Activated CD4-positive, alpha-beta T cell treated with anti-CD3 and anti-CD28 coated beads for 1 hour (primary cell): ENCODE measurements at regions not wholly inside any gene's neighbourhood (a gene's known extent, or its start where the extent isn't known, plus 50 kb on each side); places are given as distances from the start of the nearest gene placed in this dataset.
"Not testable (repeated sequence)": the region's sequence is repeated elsewhere in the genome, so short reads cannot be mapped to it uniquely, and the experiment has no call there.

Experiments used
- DNase-seq: peaks from one replicate; pipeline ENCODE4 v3.0.0-alpha.2; 2020

DNA sequence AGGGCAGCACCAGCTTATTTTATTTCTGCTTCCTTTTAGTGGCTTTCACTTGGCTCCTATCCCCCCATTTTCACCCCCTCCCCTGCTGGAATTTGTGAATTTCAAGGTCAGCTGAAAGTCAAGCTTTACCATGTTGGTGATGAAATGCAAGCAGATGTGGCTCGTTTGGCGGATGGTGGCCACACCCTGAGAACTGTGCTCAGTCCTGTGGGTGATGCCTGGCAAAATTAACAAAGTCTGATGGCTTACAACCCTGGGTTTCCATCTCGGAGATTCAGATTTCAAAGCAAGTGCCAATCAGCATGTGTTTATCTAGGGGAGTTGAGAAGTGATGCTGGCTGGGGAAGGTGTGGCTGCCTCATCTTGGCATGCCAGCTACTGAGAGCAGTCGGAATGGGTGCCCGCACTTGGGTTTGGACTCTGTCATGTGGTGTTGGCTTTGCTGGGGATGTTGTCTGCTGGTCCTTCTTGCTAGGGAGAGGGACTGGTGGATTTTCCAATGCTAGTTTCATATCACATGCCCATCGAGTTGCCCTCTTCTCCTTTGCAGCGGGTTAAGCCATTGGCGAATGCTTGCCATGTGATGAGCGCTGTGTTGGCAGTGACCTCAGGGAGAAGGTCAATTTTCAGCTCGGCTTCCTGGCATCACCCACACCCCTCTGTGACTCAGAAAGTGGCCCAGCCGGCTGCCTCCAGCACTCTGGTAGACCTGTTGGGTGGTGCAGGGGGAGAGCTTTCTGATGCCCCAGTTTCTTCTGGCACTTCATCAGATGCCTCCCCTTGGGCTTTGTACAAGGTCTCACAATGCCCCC lies 77.0 kb upstream of the PITX1 start:
- no peak for DNase-seq

DNA sequence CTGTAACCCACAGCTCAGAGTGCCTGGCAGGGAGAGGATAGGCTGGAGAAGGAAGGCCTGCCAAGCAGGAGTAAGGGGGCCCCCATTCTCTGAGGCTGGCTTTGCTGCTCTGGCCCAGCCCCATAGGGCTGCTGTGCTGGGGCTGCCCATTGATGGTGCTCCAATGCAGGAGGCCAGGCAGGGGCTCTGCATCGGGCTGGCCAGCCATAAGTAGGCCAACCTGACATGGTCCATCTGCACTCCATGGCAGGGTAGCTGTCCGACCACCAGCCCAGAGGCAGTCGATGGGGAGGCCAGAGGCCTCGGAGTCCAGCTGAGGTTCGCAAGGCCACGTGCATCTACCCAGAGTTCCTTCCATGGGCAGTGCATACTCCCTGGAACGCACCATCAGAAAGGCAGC lies 75.0 kb upstream of the PITX1 start:
- DNase-seq = no peak

DNA sequence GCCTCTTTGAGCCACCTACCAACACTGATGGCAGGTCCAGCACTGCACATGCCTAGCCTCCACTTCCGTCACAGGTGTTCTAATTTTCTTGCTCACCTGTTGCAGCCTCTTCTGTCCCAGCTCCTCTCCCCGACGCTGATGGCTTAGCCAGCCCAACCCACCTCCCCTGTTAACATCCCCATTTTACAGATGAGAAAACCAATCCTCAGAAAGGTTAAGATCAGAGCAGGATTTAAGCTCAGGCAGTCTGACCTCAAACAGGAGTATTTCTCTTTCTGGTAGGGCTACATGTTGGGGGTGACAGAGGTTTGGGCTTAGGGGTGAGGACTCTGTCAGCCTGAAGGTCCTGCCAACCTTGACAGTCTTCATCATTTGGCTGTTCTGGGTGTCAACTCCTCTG lies 74.5 kb upstream of the PITX1 start:
- DNase-seq = no peak

- DNase-seq = no peak
These were observed 74.0 kb upstream of the PITX1 start for GRCh38 chr5:135107986-135108385.

- no peak for DNase-seq
These were observed 72.8 kb upstream of the PITX1 start for GRCh38 chr5:135106610-135107471.

DNA sequence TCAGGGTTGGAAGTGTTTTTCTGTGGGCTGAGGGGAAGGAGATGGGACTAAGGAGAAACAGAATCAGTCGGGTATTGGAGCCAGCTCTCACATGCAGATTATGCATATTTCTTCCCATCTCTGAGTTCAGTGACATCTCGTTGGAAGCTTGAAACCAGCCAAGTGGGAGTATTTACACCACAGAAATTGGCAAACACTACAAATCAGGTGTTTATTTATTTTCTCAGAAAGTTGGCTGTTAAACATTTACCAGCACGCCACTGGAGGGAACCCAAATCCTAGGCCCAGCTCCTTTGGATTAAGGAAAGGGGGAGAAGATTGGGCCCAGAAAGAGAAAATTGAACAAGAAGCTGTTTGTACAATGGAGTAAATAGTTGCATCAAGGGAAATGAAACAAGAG lies 72.1 kb upstream of the PITX1 start:
- DNase-seq = no peak

DNA sequence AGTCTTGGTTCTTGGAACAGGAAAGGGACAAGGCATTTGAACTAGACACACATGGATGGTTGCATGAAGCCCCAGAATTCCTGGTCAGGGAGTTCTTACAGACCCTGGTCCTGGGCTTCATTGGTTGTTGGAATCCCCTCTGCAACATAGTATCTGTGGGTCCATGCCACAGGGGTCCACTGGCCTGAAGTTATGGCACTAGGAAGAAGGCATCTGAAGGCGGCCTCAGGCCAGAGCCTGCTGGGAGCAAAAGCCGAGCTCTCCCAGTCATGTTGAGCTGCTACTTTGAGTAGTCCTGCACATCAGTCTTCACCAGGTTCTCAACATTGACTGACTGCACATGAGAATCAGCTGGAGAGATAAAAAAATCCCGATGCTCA lies 71.1 kb upstream of the PITX1 start:
- DNase-seq = no peak

GRCh38 chr5:135103575-135103853 lies 69.5 kb upstream of the PITX1 start:
- DNase-seq = no peak

DNA sequence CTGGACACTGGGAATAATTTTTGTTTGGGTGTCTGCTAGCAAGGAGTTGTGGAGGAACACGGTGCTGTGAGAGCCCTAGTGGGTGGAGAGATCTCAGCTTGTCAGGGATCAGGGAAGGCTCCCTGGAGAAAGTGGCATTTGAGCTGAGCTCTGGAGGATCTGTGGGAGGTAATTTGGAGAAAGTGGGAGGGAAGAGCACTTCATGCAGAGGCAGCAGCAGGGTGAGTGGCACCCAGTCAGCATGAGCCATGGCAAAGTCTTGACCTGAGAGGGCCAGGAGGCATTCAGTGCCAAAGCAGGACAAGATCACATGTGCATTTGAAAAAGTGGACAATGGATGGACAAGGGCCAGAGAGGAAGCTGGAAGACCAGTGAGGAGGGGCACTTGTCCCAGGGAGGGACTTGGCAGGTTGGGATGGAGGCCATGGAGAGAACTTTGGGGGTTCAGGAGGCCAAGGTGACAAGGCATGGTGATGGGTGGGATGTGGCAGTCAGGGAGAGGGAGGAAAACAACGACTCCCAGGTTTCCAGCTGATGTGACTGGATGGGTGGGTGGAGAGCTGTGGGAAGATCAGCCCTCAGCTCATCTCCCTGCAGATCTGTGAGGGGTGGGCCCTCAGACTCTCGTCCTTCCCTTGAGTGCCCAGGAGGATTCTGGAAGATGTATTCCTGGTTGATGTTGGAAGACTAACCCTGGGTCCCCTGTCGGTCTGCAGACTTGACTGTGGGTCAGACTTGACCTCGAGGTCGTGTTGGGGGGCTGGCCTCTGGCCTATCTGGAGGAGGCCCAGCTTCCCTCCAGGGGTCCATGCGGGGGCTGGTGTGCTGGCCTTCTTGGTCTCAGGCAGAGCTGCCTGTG lies 68.9 kb upstream of the PITX1 start:
- no peak for DNase-seq

DNA sequence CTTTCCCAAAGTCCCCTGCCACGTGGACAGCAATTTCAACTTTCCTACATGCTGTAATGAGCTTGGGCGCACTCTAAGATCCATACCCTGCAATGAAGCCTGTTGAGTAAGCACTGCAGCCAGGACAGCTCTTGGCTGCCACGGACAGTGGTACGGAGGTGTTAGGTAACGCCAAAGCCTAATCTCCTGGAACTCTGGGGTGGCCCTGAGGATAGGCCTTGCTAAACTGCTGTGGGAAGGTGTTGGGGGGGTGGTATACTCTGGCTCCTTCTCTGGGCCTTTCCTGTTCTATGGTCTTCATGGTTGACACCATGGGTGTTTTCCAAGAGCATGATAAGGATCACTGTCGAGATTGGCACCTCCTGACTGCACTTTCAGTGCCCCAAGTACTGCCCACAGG lies 66.4 kb upstream of the PITX1 start:
- no peak for DNase-seq

DNA sequence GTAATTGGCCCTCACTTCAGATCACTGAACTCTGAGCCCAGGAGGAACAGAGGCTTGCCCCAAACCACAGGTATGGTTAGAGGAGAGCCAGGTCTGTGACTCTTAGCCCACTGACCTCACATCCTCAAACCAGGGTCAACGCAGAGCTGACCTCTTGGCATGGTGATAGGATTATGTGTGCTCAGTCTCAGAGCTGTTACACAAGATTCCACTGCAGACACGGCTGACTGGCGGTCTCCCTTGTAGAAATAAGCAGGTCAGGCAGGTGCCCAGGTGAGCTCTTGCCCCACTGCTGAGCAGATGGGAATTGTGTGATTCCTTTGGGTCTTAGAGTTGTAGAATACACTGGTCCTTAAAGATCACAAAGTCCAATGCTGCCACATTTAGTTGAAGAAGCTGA lies 66.0 kb upstream of the PITX1 start:
- no peak for DNase-seq

- no peak for DNase-seq
These were observed 63.4 kb upstream of the PITX1 start for GRCh38 chr5:135097390-135097789.

DNA sequence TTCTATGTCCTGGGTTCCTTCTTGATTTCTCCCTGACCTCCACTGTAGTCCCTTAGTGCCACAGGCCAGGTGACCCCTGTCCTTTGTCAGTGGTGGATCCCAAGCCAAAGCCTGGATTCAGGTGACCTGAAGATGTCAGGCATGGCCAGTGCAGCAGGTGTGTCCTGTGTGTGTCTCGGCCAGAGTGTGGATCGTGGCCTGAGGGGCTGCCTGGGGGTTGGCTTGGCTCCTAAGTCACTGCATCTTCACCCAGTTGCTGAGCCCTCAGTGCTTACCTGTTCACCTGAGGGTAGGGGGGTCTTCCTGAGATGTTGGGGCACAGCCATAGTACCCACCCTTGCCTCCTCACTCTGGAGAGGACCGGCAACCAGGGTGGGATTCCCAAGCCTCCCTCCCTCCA lies 61.8 kb upstream of the PITX1 start:
- DNase-seq = no peak

DNA sequence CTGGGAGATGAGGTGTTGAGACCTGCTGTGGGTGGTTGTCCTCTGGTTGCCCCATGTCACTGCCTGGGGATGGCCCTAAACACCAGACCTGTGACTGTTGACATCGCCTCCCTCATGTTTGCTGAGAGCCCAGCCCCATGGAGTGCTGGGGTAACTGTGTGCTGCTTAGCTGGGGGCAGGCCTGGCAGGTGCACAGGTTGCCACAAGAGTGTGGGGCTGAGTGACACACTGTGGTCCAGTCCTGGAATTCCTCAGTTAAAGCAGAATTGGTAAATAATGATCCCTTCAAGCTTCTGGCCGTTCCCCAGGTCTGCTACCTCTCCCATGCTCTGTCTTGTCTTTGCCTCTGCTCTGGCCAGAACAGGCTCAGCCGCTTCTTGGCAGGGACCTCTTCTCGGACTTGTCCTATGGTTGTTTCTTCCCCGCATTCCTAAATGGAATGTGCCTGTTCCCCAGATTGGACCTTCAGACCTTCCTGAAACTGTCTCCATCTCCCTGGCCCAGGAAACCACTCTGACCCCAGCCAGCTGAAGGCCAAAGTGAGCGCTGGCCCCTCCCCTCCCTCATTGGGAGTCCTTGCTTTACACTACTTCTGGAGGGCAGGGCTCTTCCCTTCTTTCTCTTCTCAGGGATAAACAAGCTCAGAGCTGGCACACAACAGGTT lies 61.2 kb upstream of the PITX1 start:
- no peak for DNase-seq

DNA sequence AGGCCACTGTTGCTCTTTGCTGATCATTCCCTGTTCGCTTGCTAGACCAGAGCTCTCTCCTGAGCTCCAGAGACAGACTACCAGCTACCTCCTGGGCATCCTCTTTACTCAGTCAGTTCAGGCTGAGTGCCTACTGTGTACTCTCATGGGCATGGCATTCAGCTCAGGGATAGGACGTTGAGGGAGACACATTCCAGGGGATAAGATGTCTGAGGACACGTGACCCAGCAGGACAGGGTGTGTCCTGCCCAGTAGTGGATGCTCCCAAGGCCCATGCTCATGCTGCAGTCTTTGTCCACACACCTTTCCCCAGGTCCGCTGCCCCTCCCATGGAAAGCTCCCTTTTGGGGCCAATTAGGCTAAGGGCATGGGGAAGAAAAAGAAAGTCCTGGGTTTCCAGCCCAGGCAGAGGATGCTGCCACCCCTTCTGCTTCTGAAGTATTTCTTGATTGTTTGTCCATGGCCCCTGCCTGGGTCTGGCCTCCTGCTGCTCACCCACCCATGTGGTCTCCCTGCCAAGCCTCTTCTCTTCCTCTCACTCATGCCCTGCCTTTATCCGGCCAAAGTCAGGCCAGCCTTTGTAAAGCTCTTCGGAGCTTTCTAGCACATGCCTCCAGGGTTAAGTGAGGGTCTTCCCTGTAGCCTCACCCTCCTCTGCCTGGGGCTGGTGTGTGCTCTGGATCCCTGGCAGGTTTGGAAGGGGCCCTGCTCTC lies 60.5 kb upstream of the PITX1 start:
- DNase-seq = no peak

- not testable (repeated sequence) for DNase-seq
These were observed 59.5 kb upstream of the PITX1 start for GRCh38 chr5:135093483-135093882.

- DNase-seq = no peak
These were observed 58.4 kb upstream of the PITX1 start for GRCh38 chr5:135092476-135092875.

GRCh38 chr5:135091286-135091685 lies 57.3 kb upstream of the PITX1 start:
- DNase-seq = no peak

DNA sequence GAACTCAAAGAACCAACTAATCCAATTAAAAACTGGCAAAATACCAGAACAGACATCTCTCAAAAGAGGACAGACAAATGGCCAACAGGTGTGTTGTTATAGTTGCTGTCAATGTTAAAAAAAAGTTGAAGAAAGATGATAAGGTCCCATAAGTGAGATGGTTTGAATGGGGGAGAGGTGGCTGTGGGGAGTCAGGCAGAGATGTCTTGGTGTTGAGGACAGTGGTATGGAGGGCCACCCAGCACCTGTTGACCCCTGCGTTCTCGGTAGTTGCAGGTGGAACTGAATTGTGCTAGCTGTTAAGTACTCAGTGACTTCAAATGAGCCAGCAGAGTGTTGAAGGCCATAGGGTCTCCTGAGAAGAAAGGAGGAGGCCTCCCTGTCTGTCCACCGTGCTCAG lies 55.9 kb upstream of the PITX1 start:
- no peak for DNase-seq

GRCh38 chr5:135088911-135089310 lies 54.9 kb upstream of the PITX1 start:
- no peak for DNase-seq

DNA sequence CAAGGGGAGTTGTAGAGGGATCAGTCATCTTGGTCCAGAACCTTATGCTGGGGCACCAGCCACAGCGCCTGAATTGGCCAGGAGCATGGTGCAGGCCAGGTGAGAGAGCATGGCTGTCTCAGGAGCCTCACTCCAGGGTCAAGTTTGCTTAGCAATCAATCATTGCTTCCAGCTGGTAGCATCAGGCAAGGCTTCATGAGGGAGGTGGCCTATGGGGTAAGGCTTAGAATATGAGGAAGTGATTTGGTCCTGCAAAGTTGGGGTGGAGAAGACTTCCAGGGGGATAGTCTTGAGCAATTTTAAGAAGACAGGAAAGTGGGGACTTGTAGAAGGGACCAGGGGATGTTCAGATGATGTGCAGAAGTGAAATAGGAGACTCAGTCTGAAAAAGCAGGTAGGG lies 53.9 kb upstream of the PITX1 start:
- no peak for DNase-seq

- no peak for DNase-seq
These were observed 52.1 kb upstream of the PITX1 start for GRCh38 chr5:135085936-135086725.
